ENCODE measurements at regions not wholly inside any gene's neighbourhood (a gene's known extent, or its start where the extent isn't known, plus 50 kb on each side); places are given as distances from the start of the nearest gene placed in this dataset.

- no CpG with 5 or more reads among the region's 4 CpGs for WGBS (ENCODE audit: extremely low coverage, insufficient read length, low lambda C conversion rate)
- no peak overlapping the region; a peak in 1 of 7 replicates for H3K27ac Mint-ChIP-seq
These were observed 175.4 kb upstream of the AHR start for GRCh38 chr7:17123020-17123419.

More at GRCh38 chr7:17123020-17123419, 175.4 kb upstream of the AHR start:
- Histone ChIP-seq H2BK120ac (ENCODE audit: low read depth, low read length, poor library complexity, severe bottlenecking) (no peak overlapping the region), H2BK20ac (ENCODE audit: low read depth, low read length, poor library complexity, severe bottlenecking) (no peak overlapping the region), H2BK5ac (ENCODE audit: insufficient read length, low read length) (no peak overlapping the region), H4K8ac (replicated peaks; ENCODE audit: insufficient read length, low read depth, low read length) (no peak overlapping the region), H3T11ph (ENCODE audit: low read length) (no peak overlapping the region), H3K79me2 (ENCODE audit: insufficient read depth, low read length) (no peaks in the 10 kb centered on the region), H3K56ac (ENCODE audit: insufficient read length, low read depth, low read length) (no peak overlapping the region), H3K79me1 (ENCODE audit: insufficient read depth, low read depth, low read length, poor library complexity, severe bottlenecking) (no peaks in the 10 kb centered on the region), H4K20me1 (ENCODE audit: control insufficient read depth, insufficient read depth, insufficient read length) (no peaks in the 10 kb centered on the region), H3K27ac (ENCODE audit: insufficient read length, low read depth, low read length) (no peak overlapping the region), H2AFZ (ENCODE audit: low read length) (no peak overlapping the region), H4K91ac (ENCODE audit: insufficient read length, low read depth, low read length) (no peak overlapping the region), H3K4me1 (ENCODE audit: insufficient read depth, low read length) (no peaks in the 10 kb centered on the region), H2BK15ac (ENCODE audit: low read depth, low read length) (no peak overlapping the region), H3K9me3 (ENCODE audit: control insufficient read depth, low read depth, low read length) (no peaks in the 10 kb centered on the region), H3K4ac (ENCODE audit: low read depth, low read length) (no peak overlapping the region), H3K14ac (ENCODE audit: insufficient read depth, low read length) (no peak overlapping the region), H3K23me2 (ENCODE audit: insufficient read length, low read depth, low read length, poor library complexity, severe bottlenecking) (no peaks in the 10 kb centered on the region), H4K5ac (ENCODE audit: insufficient read length, low read depth, low read length) (no peak overlapping the region), H2BK12ac (ENCODE audit: insufficient read length, low read depth, low read length) (no peak overlapping the region), H3K27me3 (ENCODE audit: insufficient read depth, low read length) (no peaks in the 10 kb centered on the region), H3K23ac (ENCODE audit: insufficient read length, low read depth, low read length) (no peak overlapping the region), H2AK5ac (ENCODE audit: insufficient read length, low read length) (no peak overlapping the region), H3K18ac (ENCODE audit: insufficient read length, low read depth, low read length) (no peak overlapping the region), H3K9ac (ENCODE audit: extremely low read depth, insufficient read length, low read length) (no peak overlapping the region), H3K4me2 (ENCODE audit: insufficient read depth, insufficient read length, low read length) (no peak overlapping the region)
- Mint-ChIP-seq H3K4me1 (peaks cover 8 to 11% of the 10 kb centered on the region in 2 experiments), H3K4me3 (no peak overlapping the region), H3K27me3 (ENCODE audit: low read depth) (no peaks in the 10 kb centered on the region; the same call in none of the 2 replicates), H3K36me3 (ENCODE audit: insufficient read depth in 1 of 3, low read depth in 3 of 3) (no peaks in the 10 kb centered on the region), H3K9me3 (no peaks in the 10 kb centered on the region)
- DNase-seq, result no peak
- no peak for TF ChIP-seq CTCF (conservative IDR thresholded peaks at IDR 0.05)
